HEK293T (cell line): ENCODE measurements at regions not wholly inside any gene's neighbourhood (a gene's known extent, or its start where the extent isn't known, plus 50 kb on each side); places are given as distances from the start of the nearest gene placed in this dataset.

Experiments
- CTCF ChIA-PET: fragments of 350-600 bp; formaldehyde crosslinking; extraction: SDS; loops from one replicate; lab custom pipeline; 2021; ENCODE audit warnings: antibody characterized with exemption, inconsistent platforms; lab: Yijun Ruan, JAX
- POLR2A ChIA-PET: fragments of 350-600 bp; formaldehyde crosslinking; extraction: SDS; loops from one replicate; lab custom pipeline; 2020; ENCODE audit warnings: antibody characterized with exemption, inconsistent platforms; lab: Yijun Ruan, JAX
- DNase-seq: peaks from one replicate; pipeline ENCODE4 v3.0.0; 2012; ENCODE audit warnings: mixed read lengths; ENCODE audit errors: extremely low spot score
- ARNT ChIP-seq: fragments of 450-650 bp; IDR thresholded peaks from 2 replicates; pipeline ENCODE4 v1.6.1; 2017; ENCODE audit warnings: mild to moderate bottlenecking
- BHLHE40 ChIP-seq: fragments of 450-650 bp; IDR thresholded peaks from 2 replicates; pipeline ENCODE4 v1.6.1; 2016; ENCODE audit warnings: mild to moderate bottlenecking, moderate library complexity, borderline replicate concordance
- CTBP1 ChIP-seq: fragments of 450-650 bp; IDR thresholded peaks from 2 replicates; pipeline ENCODE4 v1.6.1; 2016; ENCODE audit warnings: borderline replicate concordance
- ELF4 ChIP-seq: fragments of 450-650 bp; IDR thresholded peaks from 2 replicates; pipeline ENCODE4 v1.6.1; 2017; ENCODE audit warnings: antibody characterized with exemption
- FOXA1 ChIP-seq: fragments of 450-650 bp; IDR thresholded peaks from 2 replicates; pipeline ENCODE4 v1.6.1; 2016; ENCODE audit warnings: mild to moderate bottlenecking
- FOXK2 ChIP-seq: fragments of 450-650 bp; IDR thresholded peaks from 2 replicates; pipeline ENCODE4 v1.6.1; 2016; ENCODE audit warnings: mild to moderate bottlenecking
- FOXM1 ChIP-seq: fragments of 450-650 bp; IDR thresholded peaks from 2 replicates; pipeline ENCODE4 v1.6.1; 2017; ENCODE audit warnings: mild to moderate bottlenecking, borderline replicate concordance
- HDGF ChIP-seq: fragments of 450-650 bp; IDR thresholded peaks from 2 replicates; pipeline ENCODE4 v1.6.1; 2017; ENCODE audit warnings: antibody characterized with exemption, borderline replicate concordance
- L3MBTL2 ChIP-seq: fragments of 450-650 bp; conservative IDR thresholded peaks from 2 replicates; pipeline ENCODE4 v1.6.1; 2016; ENCODE audit warnings: mild to moderate bottlenecking
- LEF1 ChIP-seq: fragments of 450-650 bp; IDR thresholded peaks from 2 replicates; pipeline ENCODE4 v1.6.1; 2017; ENCODE audit warnings: mild to moderate bottlenecking, borderline replicate concordance
- NFRKB ChIP-seq: fragments of 450-650 bp; IDR thresholded peaks from 2 replicates; pipeline ENCODE4 v1.6.1; 2016; ENCODE audit warnings: mild to moderate bottlenecking, moderate library complexity
- PKNOX1 ChIP-seq: fragments of 450-650 bp; IDR thresholded peaks from 2 replicates; pipeline ENCODE4 v1.6.1; 2016
- SP1 ChIP-seq: fragments of 450-650 bp; IDR thresholded peaks from 2 replicates; pipeline ENCODE4 v1.6.1; 2017
- SUZ12 ChIP-seq: fragments of 450-650 bp; IDR thresholded peaks from 2 replicates; pipeline ENCODE4 v1.6.1; 2016; ENCODE audit warnings: mild to moderate bottlenecking
- TARDBP ChIP-seq: fragments of 450-650 bp; IDR thresholded peaks from 2 replicates; pipeline ENCODE4 v1.6.1; 2016
- ZNF384 ChIP-seq: fragments of 450-650 bp; IDR thresholded peaks from 2 replicates; pipeline ENCODE4 v1.6.1; 2016

- no peak for DNase-seq
- POLR2A ChIA-PET: no interaction called here
- TF ChIP-seq PKNOX1: peak; percentile 75
- TF ChIP-seq ZNF384: no peak
These were observed 121.2 kb upstream of the MID1 start for GRCh38 chrX:10741550-10741949.

GRCh38 chrX:10743476-10743875, 123.1 kb upstream of the MID1 start:
- CTCF ChIA-PET: interaction anchor here (1.4 to 1.5 kb wide), 2 partner anchors 19 to 26 kb away, joined by 5 read pairs; no protein-coding TSS in a partner anchor
- no peak for DNase-seq
- POLR2A ChIA-PET: interaction anchor here (1.0 kb wide), 1 partner anchor 124 kb away, joined by 4 read pairs; no protein-coding TSS in a partner anchor
- TF ChIP-seq ZNF384 (no peak), FOXM1 (no peak), BHLHE40 (no peak), ARNT (no peak), HDGF (no peak), ELF4 (no peak), TARDBP (no peak), SUZ12 (no peak), FOXA1 (no peak), SP1 (no peak), PKNOX1 (no peak), CTBP1 (no peak), FOXK2 (no peak), LEF1 (no peak), L3MBTL2 (no peak)

More at GRCh38 chrX:10741550-10741949, 121.2 kb upstream of the MID1 start:
- CTCF ChIA-PET: interaction anchor here (1.0 kb wide), 1 partner anchor 551 kb away, joined by 3 read pairs; no protein-coding TSS in a partner anchor

GRCh38 chrX:10744007-10744406, 123.6 kb upstream of the MID1 start:
- TF ChIP-seq PKNOX1 (no peak), LEF1 (no peak), ARNT (no peak), CTBP1 (no peak)
- ChIA-PET CTCF (interaction anchor here (1.5 kb wide), 1 partner anchor 25 kb away, joined by 5 read pairs; no protein-coding TSS in a partner anchor), POLR2A (interaction anchor here (1.0 kb wide), 1 partner anchor 125 kb away, joined by 4 read pairs; no protein-coding TSS in a partner anchor)
- no peak for DNase-seq

GRCh38 chrX:10747975-10748374, 127.6 kb upstream of the MID1 start:
- TF ChIP-seq ELF4 (no peak), ZNF384 (no peak), LEF1 (no peak), FOXM1 (no peak), FOXA1 (no peak), L3MBTL2 (no peak), FOXK2 (no peak), SP1 (no peak), SUZ12 (no peak)
- DNase-seq: no peak
- POLR2A ChIA-PET: interaction anchor here (0.6 to 0.8 kb wide), 2 partner anchors 20 to 1443 kb away, joined by 3 to 4 read pairs; no protein-coding TSS in a partner anchor
- CTCF ChIA-PET: interaction anchor here (0.7 to 1.4 kb wide), 3 partner anchors 112 to 561 kb away, joined by 3 read pairs; no protein-coding TSS in a partner anchor

- ChIA-PET CTCF (interaction anchor here (1.1 to 1.5 kb wide), 2 partner anchors 24 to 352 kb away, joined by 3 to 6 read pairs; no protein-coding TSS in a partner anchor), POLR2A (no interaction called here)
- DNase-seq: no peak
- TF ChIP-seq ZNF384 (no peak), BHLHE40 (no peak), FOXA1 (no peak), FOXM1 (no peak), CTBP1 (no peak), SUZ12 (no peak), FOXK2 (no peak), SP1 (no peak), NFRKB (no peak), L3MBTL2 (no peak), ARNT (no peak), TARDBP (no peak), PKNOX1 (no peak), HDGF (no peak), LEF1 (no peak), ELF4 (no peak)
These were observed 128.7 kb upstream of the MID1 start for GRCh38 chrX:10749113-10749512.

- TF ChIP-seq CTBP1: no peak
- TF ChIP-seq SP1: no peak
- no peak for TF ChIP-seq ELF4
- no peak for TF ChIP-seq ARNT
- TF ChIP-seq L3MBTL2: no peak
- no peak for TF ChIP-seq HDGF
- DNase-seq: no peak
- POLR2A ChIA-PET: no interaction called here
- CTCF ChIA-PET: interaction anchor here (1.5 kb wide), 1 partner anchor 26 kb away, joined by 6 read pairs; no protein-coding TSS in a partner anchor
These were observed 130.2 kb upstream of the MID1 start for GRCh38 chrX:10750581-10750980.
